RPMI8226 (cell line): ENCODE measurements at regions not wholly inside any gene's neighbourhood (a gene's known extent, or its start where the extent isn't known, plus 50 kb on each side); places are given as distances from the start of the nearest gene placed in this dataset.
A peak's percentile ranks its signal among the peaks of the same experiment; 100 is the strongest.

Experiments
- DNase-seq: peaks from one replicate; pipeline ENCODE4 v3.0.0-alpha.2; 2015

GRCh38 chr20:10771435-10772140, 97.8 kb upstream of the JAG1 start:
- DNase-seq, result no peak

- no peak for DNase-seq
Measured at GRCh38 chr20:10774357-10774943, 100.7 kb upstream of the JAG1 start.

- DNase-seq, result no peak
Measured at GRCh38 chr20:10777710-10778109, 103.9 kb upstream of the JAG1 start.

GRCh38 chr20:10779911-10780310, 106.1 kb upstream of the JAG1 start:
- no peak for DNase-seq

GRCh38 chr20:10780901-10781300, 107.1 kb upstream of the JAG1 start:
- no peak for DNase-seq

GRCh38 chr20:10781526-10781925, 107.7 kb upstream of the JAG1 start:
- DNase-seq, result no peak

GRCh38 chr20:10783707-10784553, 110.1 kb upstream of the JAG1 start:
- peak; percentile 17 for DNase-seq

GRCh38 chr20:10784554-10785183, 110.9 kb upstream of the JAG1 start:
- no peak for DNase-seq

GRCh38 chr20:10786678-10787077, 112.9 kb upstream of the JAG1 start:
- no peak for DNase-seq

GRCh38 chr20:10788055-10788454, 114.3 kb upstream of the JAG1 start:
- no peak for DNase-seq

- DNase-seq, result no peak
Measured at GRCh38 chr20:10788877-10789276, 115.1 kb upstream of the JAG1 start.

- no peak for DNase-seq
Measured at GRCh38 chr20:10789386-10789785, 115.6 kb upstream of the JAG1 start.

GRCh38 chr20:10790013-10790412, 116.2 kb upstream of the JAG1 start:
- no peak for DNase-seq

GRCh38 chr20:10792291-10792690, 118.5 kb upstream of the JAG1 start:
- DNase-seq, result no peak

GRCh38 chr20:10793766-10794165, 120.0 kb upstream of the JAG1 start:
- no peak for DNase-seq

- DNase-seq, result no peak
Measured at GRCh38 chr20:10794765-10795164, 121.0 kb upstream of the JAG1 start.

GRCh38 chr20:10795286-10796026, 121.7 kb upstream of the JAG1 start:
- DNase-seq, result no peak

GRCh38 chr20:10798811-10799210, 125.0 kb upstream of the JAG1 start:
- DNase-seq, result no peak

- DNase-seq, result no peak
Measured at GRCh38 chr20:10799735-10800134, 125.9 kb upstream of the JAG1 start.

GRCh38 chr20:10800288-10800687, 126.5 kb upstream of the JAG1 start:
- no peak for DNase-seq

- no peak for DNase-seq
Measured at GRCh38 chr20:10802236-10802635, 128.4 kb upstream of the JAG1 start.

GRCh38 chr20:10805764-10806163, 132.0 kb upstream of the JAG1 start:
- no peak for DNase-seq

GRCh38 chr20:10806539-10806938, 132.7 kb upstream of the JAG1 start:
- DNase-seq, result no peak
